Fibroblast of mammary gland (primary cell): ENCODE measurements at regions not wholly inside any gene's neighbourhood (a gene's known extent, or its start where the extent isn't known, plus 50 kb on each side); places are given as distances from the start of the nearest gene placed in this dataset.
"Not testable (repeated sequence)": the region's sequence is repeated elsewhere in the genome, so short reads cannot be mapped to it uniquely, and the experiment has no call there.

Source experiments
- DNase-seq: peaks from one replicate; pipeline ENCODE4 v3.0.0-alpha.2; 2010; ENCODE audit warnings: low read depth
- H3K4me3 ChIP-seq: 2 replicates; pipeline ENCODE4 v1.5.1; 2011; ENCODE audit warnings: low read depth, mild to moderate bottlenecking, low read length, moderate library complexity; ENCODE audit not compliant: control insufficient read depth
- TF ChIP-seq, protein P1 (sequence below): conservative IDR thresholded peaks from 2 replicates; pipeline ENCODE4 v1.5.1; 2011; ENCODE audit warnings: low read depth, low read length, inconsistent platforms; ENCODE audit not compliant: control insufficient read depth, insufficient read depth

GRCh38 chr12:92384571-92384970, 238.9 kb upstream of the BTG1 start:
- H3K4me3 ChIP-seq, result no peak overlapping the region
- no peak for DNase-seq
- TF ChIP-seq, protein P1, sequence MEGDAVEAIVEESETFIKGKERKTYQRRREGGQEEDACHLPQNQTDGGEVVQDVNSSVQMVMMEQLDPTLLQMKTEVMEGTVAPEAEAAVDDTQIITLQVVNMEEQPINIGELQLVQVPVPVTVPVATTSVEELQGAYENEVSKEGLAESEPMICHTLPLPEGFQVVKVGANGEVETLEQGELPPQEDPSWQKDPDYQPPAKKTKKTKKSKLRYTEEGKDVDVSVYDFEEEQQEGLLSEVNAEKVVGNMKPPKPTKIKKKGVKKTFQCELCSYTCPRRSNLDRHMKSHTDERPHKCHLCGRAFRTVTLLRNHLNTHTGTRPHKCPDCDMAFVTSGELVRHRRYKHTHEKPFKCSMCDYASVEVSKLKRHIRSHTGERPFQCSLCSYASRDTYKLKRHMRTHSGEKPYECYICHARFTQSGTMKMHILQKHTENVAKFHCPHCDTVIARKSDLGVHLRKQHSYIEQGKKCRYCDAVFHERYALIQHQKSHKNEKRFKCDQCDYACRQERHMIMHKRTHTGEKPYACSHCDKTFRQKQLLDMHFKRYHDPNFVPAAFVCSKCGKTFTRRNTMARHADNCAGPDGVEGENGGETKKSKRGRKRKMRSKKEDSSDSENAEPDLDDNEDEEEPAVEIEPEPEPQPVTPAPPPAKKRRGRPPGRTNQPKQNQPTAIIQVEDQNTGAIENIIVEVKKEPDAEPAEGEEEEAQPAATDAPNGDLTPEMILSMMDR, result no peak

DNA sequence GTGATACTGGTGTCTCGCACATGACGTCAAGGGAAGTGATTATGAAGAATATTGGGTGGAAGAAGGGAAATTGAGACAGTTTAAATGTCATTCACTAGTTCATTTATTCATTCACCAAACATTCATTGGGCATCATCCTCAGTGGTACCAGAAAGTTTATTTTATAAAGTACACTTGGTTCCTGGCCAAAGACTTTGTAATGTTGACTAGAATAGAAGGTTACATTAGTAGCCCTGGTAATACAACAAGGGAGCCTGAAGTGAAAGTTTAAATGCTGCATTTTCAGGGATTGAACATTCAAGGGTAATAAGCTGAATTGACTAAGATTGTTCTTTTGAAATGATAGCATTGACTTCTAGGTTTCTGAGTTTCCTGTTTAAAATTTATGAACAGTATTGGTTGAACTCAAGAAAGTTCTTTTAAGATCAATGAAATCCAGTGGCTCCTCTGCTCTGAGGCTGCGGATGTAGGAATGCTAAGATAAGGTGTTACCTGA, 236.8 kb upstream of the BTG1 start:
- no peak for DNase-seq
- no peak overlapping the region for H3K4me3 ChIP-seq
- TF ChIP-seq, protein P1, result no peak

DNA sequence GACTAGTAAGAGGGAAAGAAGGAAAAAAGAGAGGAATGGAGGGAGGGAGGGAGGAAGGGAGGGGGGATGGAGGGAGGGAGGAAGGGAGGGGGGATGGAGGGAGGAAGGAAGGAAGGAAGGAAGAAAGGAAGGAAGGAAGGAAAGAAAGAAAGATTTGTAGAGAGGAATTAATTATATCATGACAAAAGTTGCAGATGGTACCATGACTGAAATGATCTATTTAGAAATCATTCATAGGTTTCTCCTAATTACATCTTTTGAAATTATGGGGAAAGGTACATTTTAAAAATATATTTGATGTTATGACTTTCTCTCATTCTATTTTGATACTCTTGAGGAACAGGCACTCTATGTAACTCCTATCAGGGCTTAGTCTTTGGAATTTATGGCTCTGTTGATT, 236.2 kb upstream of the BTG1 start:
- DNase-seq, result no peak
- TF ChIP-seq, protein P1, result no peak

DNA sequence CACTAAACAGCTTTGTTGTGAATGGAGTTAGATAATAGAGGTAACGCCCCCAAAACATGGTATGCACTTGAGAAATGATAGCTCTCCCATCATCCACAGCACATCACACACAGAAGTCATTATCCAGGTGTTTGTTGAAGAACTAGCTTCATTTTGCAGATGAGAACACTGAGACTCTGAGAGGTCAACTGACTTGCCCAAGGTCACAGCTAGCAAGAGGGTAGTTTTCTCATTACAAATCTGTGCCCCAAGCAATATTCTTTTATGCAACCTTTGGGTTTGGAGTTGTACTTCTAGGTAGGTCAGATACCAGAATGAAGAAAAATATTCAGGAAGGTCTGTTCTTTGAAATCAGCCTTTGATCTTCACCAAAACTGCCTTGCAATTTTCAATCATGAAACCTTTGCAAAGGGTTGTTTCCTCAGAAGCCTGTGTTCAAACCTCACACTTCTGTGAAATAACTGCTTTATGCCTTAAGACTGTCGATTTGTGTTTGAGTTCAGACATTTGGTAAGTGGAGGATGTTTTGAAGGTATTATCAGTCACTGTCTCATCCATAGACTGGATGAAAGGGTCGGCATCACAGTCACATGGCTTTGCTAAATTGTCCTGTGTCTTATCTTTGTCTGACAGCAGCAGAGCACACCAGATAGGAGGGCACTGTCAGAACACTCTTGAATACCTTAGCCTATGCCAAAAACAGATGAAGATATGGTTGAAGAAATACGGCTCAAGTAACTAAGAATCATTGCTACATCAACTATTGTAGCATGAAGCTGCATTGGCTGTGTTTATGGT, 233.2 kb upstream of the BTG1 start:
- H3K4me3 ChIP-seq, result no peak overlapping the region
- DNase-seq, result no peak
- TF ChIP-seq, protein P1, result no peak

More for the DNA sequence above, 236.2 kb upstream of the BTG1 start:
- H3K4me3 ChIP-seq, result no peak overlapping the region

DNA sequence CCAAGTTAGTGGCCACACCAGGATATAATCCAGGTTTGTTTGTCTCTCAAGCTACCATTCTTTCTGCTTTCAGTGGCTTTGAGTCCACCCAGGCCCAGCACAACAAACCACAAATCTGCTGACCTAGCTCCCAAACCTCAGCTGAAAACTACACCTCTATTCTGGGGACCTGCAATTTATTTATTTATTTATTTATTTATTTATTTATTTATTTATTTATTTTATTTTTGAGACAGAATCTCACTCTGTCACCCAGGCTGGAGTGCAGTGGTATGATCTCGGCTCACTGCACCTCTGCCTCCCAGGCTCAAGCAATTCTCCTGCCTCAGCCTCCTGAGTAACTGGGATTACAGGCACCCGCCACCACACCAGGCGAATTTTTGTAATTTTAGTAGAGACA, 229.9 kb upstream of the BTG1 start:
- H3K4me3 ChIP-seq, result not testable (repeated sequence)

GRCh38 chr12:92370828-92371227, 225.2 kb upstream of the BTG1 start:
- TF ChIP-seq, protein P1, result no peak
- DNase-seq, result no peak
- H3K4me3 ChIP-seq, result no peak overlapping the region

More for the DNA sequence above, 229.9 kb upstream of the BTG1 start:
- DNase-seq, result not testable (repeated sequence)

DNA sequence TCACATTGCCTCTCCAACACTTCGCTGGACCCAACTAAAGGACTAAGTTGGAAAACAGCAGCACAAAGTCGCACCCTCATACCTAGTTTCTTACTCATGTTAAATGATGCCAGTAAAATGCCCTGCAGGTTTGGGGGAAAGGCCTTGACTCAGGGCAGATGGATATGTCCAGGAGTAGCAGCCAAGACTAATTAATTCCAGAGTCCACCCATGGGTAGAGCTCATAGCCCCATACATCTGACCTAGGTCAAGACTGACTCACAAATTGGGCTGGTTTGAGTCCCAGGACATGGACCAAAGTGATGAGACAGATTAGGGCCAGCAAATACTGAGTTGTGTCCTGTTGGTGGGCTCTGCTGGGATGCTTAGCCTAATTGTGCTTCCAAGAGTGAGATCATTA, 224.0 kb upstream of the BTG1 start:
- DNase-seq, result peak; percentile 98
- TF ChIP-seq, protein P1, result no peak

More for the DNA sequence above, 224.0 kb upstream of the BTG1 start:
- no peak overlapping the region for H3K4me3 ChIP-seq
